ENCODE measurements at regions not wholly inside any gene's neighbourhood (a gene's known extent, or its start where the extent isn't known, plus 50 kb on each side); places are given as distances from the start of the nearest gene placed in this dataset.

- ATAC-seq = no peak
- TF ChIP-seq GLIS3 (CRISPR knock-in tag; IDR thresholded peaks at IDR 0.05) = no peak
- TF ChIP-seq ESRRG (CRISPR knock-in tag; IDR thresholded peaks at IDR 0.05) = no peak
Observed at GRCh38 chr7:153638821-153639435, 413.3 kb upstream of the DPP6 start.

GRCh38 chr7:153640586-153640985 is 411.6 kb upstream of the DPP6 start:
- no peak for TF ChIP-seq PPARA (CRISPR knock-in tag; IDR thresholded peaks at IDR 0.05; ENCODE audit: borderline replicate concordance)
- ATAC-seq = no peak

GRCh38 chr7:153641199-153641598 is 411.0 kb upstream of the DPP6 start:
- no peak for TF ChIP-seq TOX (CRISPR knock-in tag; IDR thresholded peaks at IDR 0.05; ENCODE audit: borderline replicate concordance)
- no peak for TF ChIP-seq CSRNP3 (CRISPR knock-in tag; IDR thresholded peaks at IDR 0.05)
- no peak for TF ChIP-seq POU6F1 (CRISPR knock-in tag; IDR thresholded peaks at IDR 0.05; ENCODE audit: borderline replicate concordance, low read depth)
- TF ChIP-seq TCF4 (CRISPR knock-in tag; IDR thresholded peaks at IDR 0.05; ENCODE audit: borderline replicate concordance) = no peak
- no peak for TF ChIP-seq ZFP3 (CRISPR knock-in tag; IDR thresholded peaks at IDR 0.05)
- TF ChIP-seq GLIS3 (CRISPR knock-in tag; IDR thresholded peaks at IDR 0.05) = no peak
- TF ChIP-seq TSHZ2 (CRISPR knock-in tag; IDR thresholded peaks at IDR 0.05) = no peak
- no peak for ATAC-seq

GRCh38 chr7:153642989-153643388 is 409.2 kb upstream of the DPP6 start:
- no peak for TF ChIP-seq TOX (CRISPR knock-in tag; IDR thresholded peaks at IDR 0.05; ENCODE audit: borderline replicate concordance)
- TF ChIP-seq ZC3H10 (CRISPR knock-in tag; IDR thresholded peaks at IDR 0.05) = no peak
- TF ChIP-seq TCF4 (CRISPR knock-in tag; IDR thresholded peaks at IDR 0.05; ENCODE audit: borderline replicate concordance) = no peak
- no peak for TF ChIP-seq ZFP30 (CRISPR knock-in tag; IDR thresholded peaks at IDR 0.05)
- TF ChIP-seq ZNF8 (CRISPR knock-in tag; IDR thresholded peaks at IDR 0.05) = no peak
- no peak for TF ChIP-seq ZNF70 (CRISPR knock-in tag; IDR thresholded peaks at IDR 0.05)
- TF ChIP-seq ARNTL (CRISPR knock-in tag; IDR thresholded peaks at IDR 0.05; ENCODE audit: borderline replicate concordance, low read depth) = no peak
- TF ChIP-seq OSR1 (CRISPR knock-in tag; IDR thresholded peaks at IDR 0.05) = no peak
- TF ChIP-seq SNAI2 (CRISPR knock-in tag; IDR thresholded peaks at IDR 0.05) = no peak
- TF ChIP-seq ISL1 (CRISPR knock-in tag; IDR thresholded peaks at IDR 0.05) = no peak
- TF ChIP-seq CSRNP3 (CRISPR knock-in tag; IDR thresholded peaks at IDR 0.05) = no peak
- no peak for TF ChIP-seq GLIS3 (CRISPR knock-in tag; IDR thresholded peaks at IDR 0.05)
- no peak for TF ChIP-seq BACH2 (CRISPR knock-in tag; IDR thresholded peaks at IDR 0.05; ENCODE audit: borderline replicate concordance)
- no peak for TF ChIP-seq PPARA (CRISPR knock-in tag; IDR thresholded peaks at IDR 0.05; ENCODE audit: borderline replicate concordance)
- TF ChIP-seq RARB (CRISPR knock-in tag; IDR thresholded peaks at IDR 0.05) = no peak
- TF ChIP-seq CSDC2 (CRISPR knock-in tag; IDR thresholded peaks at IDR 0.05) = no peak
- ATAC-seq = no peak

Measured in SK-N-SH treated with all-trans-retinoic acid at 6 μM for 48 hours (cell line).